DMS53 (cell line): ENCODE measurements at regions not wholly inside any gene's neighbourhood (a gene's known extent, or its start where the extent isn't known, plus 50 kb on each side); places are given as distances from the start of the nearest gene placed in this dataset.

Source experiments
- DNase-seq: peaks from one replicate; lab custom pipeline; 2025; lab: John Stamatoyannopoulos, UW

- no peak for DNase-seq
Observed at GRCh38 chr14:86897704-86898513, 1095.1 kb downstream of the GALC start.

GRCh38 chr14:86897224-86897623 lies 1095.8 kb downstream of the GALC start:
- DNase-seq: no peak

GRCh38 chr14:86896701-86897100 lies 1096.3 kb downstream of the GALC start:
- no peak for DNase-seq

- DNase-seq: no peak
Observed at GRCh38 chr14:86892152-86892956, 1100.6 kb downstream of the GALC start.

GRCh38 chr14:86885280-86885679 lies 1107.7 kb downstream of the GALC start:
- no peak for DNase-seq

- no peak for DNase-seq
Observed at GRCh38 chr14:86884498-86884897, 1108.5 kb downstream of the GALC start.

GRCh38 chr14:86882818-86883217 lies 1110.2 kb downstream of the GALC start:
- DNase-seq: no peak

- no peak for DNase-seq
Observed at GRCh38 chr14:86865934-86866333, 1127.0 kb downstream of the GALC start.

GRCh38 chr14:86858591-86858990 lies 1134.4 kb downstream of the GALC start:
- no peak for DNase-seq

- no peak for DNase-seq
Observed at GRCh38 chr14:86858031-86858430, 1135.0 kb downstream of the GALC start.

GRCh38 chr14:86852530-86852929 lies 1140.5 kb downstream of the GALC start:
- no peak for DNase-seq

GRCh38 chr14:86847140-86847539 lies 1145.8 kb downstream of the GALC start:
- no peak for DNase-seq

GRCh38 chr14:86838363-86838762 lies 1154.6 kb downstream of the GALC start:
- peak; percentile 67 for DNase-seq

- no peak for DNase-seq
Observed at GRCh38 chr14:86826661-86827060, 1166.3 kb downstream of the GALC start.

GRCh38 chr14:86824167-86824566 lies 1168.8 kb downstream of the GALC start:
- no peak for DNase-seq

GRCh38 chr14:86823581-86823980 lies 1169.4 kb downstream of the GALC start:
- no peak for DNase-seq

GRCh38 chr14:86815341-86815740 lies 1177.6 kb downstream of the GALC start:
- no peak for DNase-seq

- no peak for DNase-seq
Observed at GRCh38 chr14:86802726-86803125, 1190.3 kb downstream of the GALC start.

- no peak for DNase-seq
Observed at GRCh38 chr14:86799244-86799647, 1193.7 kb downstream of the GALC start.

- no peak for DNase-seq
Observed at GRCh38 chr14:86798330-86798729, 1194.7 kb downstream of the GALC start.

GRCh38 chr14:86797075-86797351 lies 1196.0 kb downstream of the GALC start:
- no peak for DNase-seq

GRCh38 chr14:86796221-86797074 lies 1196.5 kb downstream of the GALC start:
- DNase-seq: no peak

- DNase-seq: no peak
Observed at GRCh38 chr14:86794689-86795088, 1198.3 kb downstream of the GALC start.
